K562 (cell line): ENCODE measurements at regions not wholly inside any gene's neighbourhood (a gene's known extent, or its start where the extent isn't known, plus 50 kb on each side); places are given as distances from the start of the nearest gene placed in this dataset.

Source experiments
- CTCF ChIP-seq, 3 experiments: IDR thresholded peaks in 2 of 3; conservative IDR thresholded peaks in 1 of 3; 2 replicates each; pipeline ENCODE4 v1.5.1; 2011 to 2012; ENCODE audit warnings: low read length in 3 of 3, mild to moderate bottlenecking in 3 of 3, control low read depth in 2 of 3, improper control_type of control experiment in 1 of 3, inconsistent platforms in 1 of 3, low read depth in 1 of 3, mixed read lengths in 1 of 3, moderate library complexity in 1 of 3; ENCODE audit not compliant: insufficient read depth in 2 of 3
- ETV6 ChIP-seq, 3 experiments: fragments of 150-350 bp in 1 of 3; sonication (generic) in 1 of 3; formaldehyde crosslinking in 1 of 3; IDR thresholded peaks; 2 replicates each; pipeline versions ENCODE4 v1.6.1 to v1.8.0; 2014 to 2022; ENCODE audit warnings: borderline replicate concordance in 2 of 3, low read depth in 2 of 3, antibody characterized with exemption in 1 of 3, low read length in 1 of 3, mild to moderate bottlenecking in 1 of 3, missing genetic modification reagents in 1 of 3
- MXD1 ChIP-seq: fragments of 250-450 bp; sonication (Bioruptor Pico); IDR thresholded peaks from 2 replicates; pipeline ENCODE4 v1.8.0; 2021; ENCODE audit warnings: borderline replicate concordance, mild to moderate bottlenecking, moderate library complexity; ENCODE audit not compliant: poor library complexity, severe bottlenecking
- NFRKB ChIP-seq: fragments of 450-650 bp; IDR thresholded peaks from 2 replicates; pipeline ENCODE4 v1.6.1; 2016; ENCODE audit warnings: low read depth
- POLR2A ChIP-seq: fragments of 450-650 bp; conservative IDR thresholded peaks from 2 replicates; pipeline ENCODE4 v1.6.1; 2016
- ZKSCAN8 ChIP-seq: fragments of 200-800 bp; sonication (Bioruptor generic); IDR thresholded peaks from 2 replicates; pipeline ENCODE4 v1.6.1; 2016; ENCODE audit warnings: missing genetic modification characterization, missing compliant biosample characterization

- TF ChIP-seq CTCF (IDR thresholded peaks at IDR 0.05 in 2 of 3, conservative IDR thresholded peaks at IDR 0.05 in 1 of 3; ENCODE audit: insufficient read depth in 2 of 3, low read depth in 1 of 3, low read length in 3 of 3), result no peak
- no peak for TF ChIP-seq POLR2A
- no peak for TF ChIP-seq MXD1 (CRISPR knock-in tag)
- TF ChIP-seq NFRKB, result no peak
- TF ChIP-seq ZKSCAN8 (CRISPR knock-in tag), result no peak
- no peak for TF ChIP-seq ETV6 (IDR thresholded peaks at IDR 0.05; ENCODE audit: borderline replicate concordance in 1 of 2, low read depth in 2 of 2, low read length in 1 of 2)
- TF ChIP-seq ETV6 (CRISPR knock-in tag; IDR thresholded peaks at IDR 0.05; ENCODE audit: borderline replicate concordance), result no peak
Observed at GRCh38 chr6:146909376-146909775, 294.8 kb upstream of the STXBP5 start.
